Caco-2 (cell line): ENCODE measurements at regions not wholly inside any gene's neighbourhood (a gene's known extent, or its start where the extent isn't known, plus 50 kb on each side); places are given as distances from the start of the nearest gene placed in this dataset.

ENCODE experiments used
- BruUV-seq: library from RNA; stranded (reverse); fragments of 400-500 nt; replicated peaks from 2 replicates; lab custom pipeline; 2021; lab: Mats Ljungman, UMichigan
- CTCF ChIA-PET: fragments of 300-600 bp; sonication (Branson Sonifier 250); formaldehyde crosslinking; loops from one replicate; lab custom pipeline; 2022; ENCODE audit warnings: antibody characterized with exemption; lab: Charles Lee
- POLR2A ChIA-PET: fragments of 300-600 bp; sonication (Branson Sonifier 250); formaldehyde crosslinking; loops from one replicate; lab custom pipeline; 2022; ENCODE audit warnings: antibody characterized with exemption; lab: Charles Lee
- DNase-seq, 2 experiments: peaks; one replicate each; pipeline versions ENCODE4 v3.0.0 to v3.0.0-alpha.2; 2020 to 2022
- H3K27me3 ChIP-seq: replicated peaks from 2 replicates; pipeline ENCODE4 v1.6.0; 2011; ENCODE audit warnings: low read length; ENCODE audit not compliant: control insufficient read depth, insufficient read depth
- H3K36me3 ChIP-seq: 2 replicates; pipeline ENCODE4 v1.5.1; 2011; ENCODE audit warnings: low read length; ENCODE audit not compliant: control insufficient read depth, insufficient read depth
- H3K4me1 ChIP-seq: fragments of 250-450 bp; sonication (Bioruptor Pico); 2 replicates; pipeline ENCODE4 v1.5.1; 2020; ENCODE audit warnings: mild to moderate bottlenecking
- H3K4me3 ChIP-seq: 2 replicates; pipeline ENCODE4 v1.5.1; 2011; ENCODE audit warnings: low read depth, mild to moderate bottlenecking, control low read depth, low read length
- H3K9me3 ChIP-seq: fragments of 250-450 bp; sonication (Bioruptor Pico); 2 replicates; pipeline ENCODE4 v1.5.1; 2020; ENCODE audit warnings: mild to moderate bottlenecking, moderate library complexity
- H3K27ac Mint-ChIP-seq: one replicate; pipeline ENCODE4 v1.8.0; 2022; ENCODE audit warnings: mixed read lengths; ENCODE audit not compliant: unreplicated experiment
- H3K27me3 Mint-ChIP-seq: one replicate; pipeline ENCODE4 v1.8.0; 2022; ENCODE audit warnings: mixed read lengths; ENCODE audit not compliant: insufficient read depth, unreplicated experiment
- H3K36me3 Mint-ChIP-seq: one replicate; pipeline ENCODE4 v1.8.0; 2022; ENCODE audit warnings: mild to moderate bottlenecking, mixed read lengths; ENCODE audit not compliant: insufficient read depth, unreplicated experiment
- H3K4me1 Mint-ChIP-seq: one replicate; pipeline ENCODE4 v1.8.0; 2022; ENCODE audit warnings: low read depth, mixed read lengths; ENCODE audit not compliant: unreplicated experiment
- H3K4me3 Mint-ChIP-seq: one replicate; pipeline ENCODE4 v1.8.0; 2022; ENCODE audit warnings: mild to moderate bottlenecking, moderate library complexity, mixed read lengths; ENCODE audit not compliant: unreplicated experiment
- H3K9me3 Mint-ChIP-seq: one replicate; pipeline ENCODE4 v1.8.0; 2022; ENCODE audit warnings: mixed read lengths; ENCODE audit not compliant: unreplicated experiment
- intact Hi-C: fragments of 100-400 bp; cut with micrococcal nuclease; formaldehyde crosslinking; loops from one replicate; pipeline ENCODE4 v1.10.0; 2022; ENCODE audit not compliant: unreplicated experiment
- TF ChIP-seq, protein P1 (sequence below), 2 experiments: fragments of 200-600 bp in 1 of 2; IDR thresholded peaks; 1 replicate in 1 of 2; 2 replicates in 1 of 2; pipeline versions ENCODE4 v1.5.1 to v1.8.0; 2011 to 2022; ENCODE audit warnings: antibody characterized with exemption in 1 of 2, control low read depth in 1 of 2, inconsistent platforms in 1 of 2, low read depth in 1 of 2, low read length in 1 of 2, mild to moderate bottlenecking in 1 of 2, moderate library complexity in 1 of 2; ENCODE audit not compliant: insufficient read depth in 1 of 2, severe bottlenecking in 1 of 2, unreplicated experiment in 1 of 2

GRCh38 chr7:25694211-25694610, 457.8 kb upstream of the NFE2L3 start:
- no peak for DNase-seq
- peaks cover 16% of the 10 kb centered on the region for H3K27me3 Mint-ChIP-seq
- CTCF ChIA-PET: no interaction called here
- no peak overlapping the region for H3K27ac Mint-ChIP-seq
- Histone ChIP-seq H3K9me3 (no peaks in the 10 kb centered on the region), H3K4me3 (no peak overlapping the region), H3K27me3 (peaks cover 1% of the 10 kb centered on the region; the same call in 1 of the 2 replicates), H3K36me3 (no peaks in the 10 kb centered on the region), H3K4me1 (no peaks in the 10 kb centered on the region)
- H3K36me3 Mint-ChIP-seq: no peaks in the 10 kb centered on the region
- no peaks in the 10 kb centered on the region for H3K4me1 Mint-ChIP-seq
- TF ChIP-seq, protein P1, sequence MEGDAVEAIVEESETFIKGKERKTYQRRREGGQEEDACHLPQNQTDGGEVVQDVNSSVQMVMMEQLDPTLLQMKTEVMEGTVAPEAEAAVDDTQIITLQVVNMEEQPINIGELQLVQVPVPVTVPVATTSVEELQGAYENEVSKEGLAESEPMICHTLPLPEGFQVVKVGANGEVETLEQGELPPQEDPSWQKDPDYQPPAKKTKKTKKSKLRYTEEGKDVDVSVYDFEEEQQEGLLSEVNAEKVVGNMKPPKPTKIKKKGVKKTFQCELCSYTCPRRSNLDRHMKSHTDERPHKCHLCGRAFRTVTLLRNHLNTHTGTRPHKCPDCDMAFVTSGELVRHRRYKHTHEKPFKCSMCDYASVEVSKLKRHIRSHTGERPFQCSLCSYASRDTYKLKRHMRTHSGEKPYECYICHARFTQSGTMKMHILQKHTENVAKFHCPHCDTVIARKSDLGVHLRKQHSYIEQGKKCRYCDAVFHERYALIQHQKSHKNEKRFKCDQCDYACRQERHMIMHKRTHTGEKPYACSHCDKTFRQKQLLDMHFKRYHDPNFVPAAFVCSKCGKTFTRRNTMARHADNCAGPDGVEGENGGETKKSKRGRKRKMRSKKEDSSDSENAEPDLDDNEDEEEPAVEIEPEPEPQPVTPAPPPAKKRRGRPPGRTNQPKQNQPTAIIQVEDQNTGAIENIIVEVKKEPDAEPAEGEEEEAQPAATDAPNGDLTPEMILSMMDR (IDR thresholded peaks at IDR 0.05; ENCODE audit: insufficient read depth in 1 of 2, low read depth in 1 of 2, low read length in 1 of 2, severe bottlenecking in 1 of 2, unreplicated experiment in 1 of 2): no peak
- no TSS peak for BruUV-seq
- no peaks in the 10 kb centered on the region for H3K9me3 Mint-ChIP-seq
- intact Hi-C loops: no loop called here
- H3K4me3 Mint-ChIP-seq: no peak overlapping the region
- POLR2A ChIA-PET: no interaction called here

GRCh38 chr7:25694699-25695098, 457.3 kb upstream of the NFE2L3 start:
- intact Hi-C loops: no loop called here
- H3K4me1 ChIP-seq: no peaks in the 10 kb centered on the region
- TF ChIP-seq, protein P1 (IDR thresholded peaks at IDR 0.05; ENCODE audit: insufficient read depth in 1 of 2, low read depth in 1 of 2, low read length in 1 of 2, severe bottlenecking in 1 of 2, unreplicated experiment in 1 of 2): no peak
- Mint-ChIP-seq H3K36me3 (no peaks in the 10 kb centered on the region), H3K9me3 (no peaks in the 10 kb centered on the region), H3K4me1 (no peaks in the 10 kb centered on the region), H3K4me3 (no peak overlapping the region), H3K27ac (no peak overlapping the region), H3K27me3 (peaks cover 16% of the 10 kb centered on the region)
- H3K4me3 ChIP-seq: no peak overlapping the region
- peaks cover 1% of the 10 kb centered on the region; the same call in 1 of the 2 replicates for H3K27me3 ChIP-seq
- H3K36me3 ChIP-seq: no peaks in the 10 kb centered on the region
- CTCF ChIA-PET: no interaction called here
- BruUV-seq: no TSS peak
- no peaks in the 10 kb centered on the region for H3K9me3 ChIP-seq
- POLR2A ChIA-PET: no interaction called here
- no peak for DNase-seq

- ChIA-PET CTCF (no interaction called here), POLR2A (no interaction called here)
- Histone ChIP-seq H3K4me3 (no peak overlapping the region), H3K36me3 (no peaks in the 10 kb centered on the region), H3K27me3 (peaks cover 1% of the 10 kb centered on the region; the same call in 1 of the 2 replicates), H3K9me3 (no peaks in the 10 kb centered on the region), H3K4me1 (no peaks in the 10 kb centered on the region)
- H3K36me3 Mint-ChIP-seq: no peaks in the 10 kb centered on the region
- no peak overlapping the region for H3K27ac Mint-ChIP-seq
- intact Hi-C loops: no loop called here
- H3K27me3 Mint-ChIP-seq: peaks cover 11% of the 10 kb centered on the region
- no peaks in the 10 kb centered on the region for H3K9me3 Mint-ChIP-seq
- BruUV-seq: no TSS peak
- DNase-seq: no peak
- TF ChIP-seq, protein P1 (IDR thresholded peaks at IDR 0.05; ENCODE audit: insufficient read depth in 1 of 2, low read depth in 1 of 2, low read length in 1 of 2, severe bottlenecking in 1 of 2, unreplicated experiment in 1 of 2): no peak
- H3K4me1 Mint-ChIP-seq: no peaks in the 10 kb centered on the region
- no peak overlapping the region for H3K4me3 Mint-ChIP-seq
Observed at GRCh38 chr7:25696571-25696970, 455.4 kb upstream of the NFE2L3 start.
